CD14-positive monocyte (primary cell): ENCODE measurements at regions not wholly inside any gene's neighbourhood (a gene's known extent, or its start where the extent isn't known, plus 50 kb on each side); places are given as distances from the start of the nearest gene placed in this dataset.

Source experiments
- DNase-seq, 3 donors: peaks; one replicate each; pipeline ENCODE4 v3.0.0-alpha.2; 2011 to 2022
- H2AFZ ChIP-seq: 2 replicates; pipeline ENCODE4 v1.6.0; 2012; ENCODE audit warnings: mild to moderate bottlenecking, low read depth, low read length, inconsistent platforms; ENCODE audit not compliant: insufficient read depth, poor library complexity, severe bottlenecking
- H3K27ac ChIP-seq, 2 donors: 1 replicate in 1 of 2; 2 replicates in 1 of 2; pipeline ENCODE4 v1.5.1; 2012 to 2013; ENCODE audit warnings: low read length in 2 of 2, control low read depth in 1 of 2, inconsistent platforms in 1 of 2, low read depth in 1 of 2, mild to moderate bottlenecking in 1 of 2
- H3K27me3 ChIP-seq, 2 donors: one replicate each; pipeline versions ENCODE4 v1.6.0 to v1.6.1; 2011 to 2013; ENCODE audit warnings: low read length in 2 of 2; ENCODE audit not compliant: control insufficient read depth in 2 of 2, insufficient read depth in 2 of 2
- H3K36me3 ChIP-seq, 2 donors: replicated peaks in 1 of 2; 1 replicate in 1 of 2; 2 replicates in 1 of 2; pipeline versions ENCODE4 v1.5.1 to v1.6.1; 2012 to 2013; ENCODE audit warnings: low read length in 2 of 2, control low read depth in 1 of 2, inconsistent platforms in 1 of 2, mild to moderate bottlenecking in 1 of 2; ENCODE audit not compliant: insufficient read depth in 2 of 2, control insufficient read depth in 1 of 2
- H3K4me1 ChIP-seq, 2 donors: 1 replicate in 1 of 2; 2 replicates in 1 of 2; pipeline versions ENCODE4 v1.5.1 to v1.6.1; 2012 to 2013; ENCODE audit warnings: low read length in 2 of 2, control low read depth in 1 of 2, inconsistent platforms in 1 of 2, mild to moderate bottlenecking in 1 of 2, moderate library complexity in 1 of 2; ENCODE audit not compliant: insufficient read depth in 2 of 2, control insufficient read depth in 1 of 2
- H3K4me2 ChIP-seq: replicated peaks from 2 replicates; pipeline ENCODE3; 2012; ENCODE audit warnings: low read length, moderate library complexity, mild to moderate bottlenecking; ENCODE audit not compliant: poor library complexity, severe bottlenecking; ENCODE audit errors: extremely low read depth
- H3K4me3 ChIP-seq, 3 experiments: fragments of 200-600 bp in 1 of 3; sonication (generic) in 1 of 3; replicated peaks in 1 of 3; 1 replicate in 2 of 3; 2 replicates in 1 of 3; pipeline ENCODE4 v1.5.1; 2011 to 2013; ENCODE audit warnings: low read length in 3 of 3, mild to moderate bottlenecking in 3 of 3, control low read depth in 2 of 3, low read depth in 2 of 3, inconsistent platforms in 1 of 3, moderate library complexity in 1 of 3
- H3K79me2 ChIP-seq: 2 replicates; pipeline ENCODE4 v1.6.0; 2012; ENCODE audit warnings: mild to moderate bottlenecking, control low read depth, inconsistent platforms, low read length, moderate library complexity; ENCODE audit not compliant: insufficient read depth
- H3K9ac ChIP-seq: 2 replicates; pipeline ENCODE4 v1.6.0; 2017; ENCODE audit warnings: low read length, mild to moderate bottlenecking; ENCODE audit not compliant: insufficient read depth, poor library complexity, severe bottlenecking
- H3K9me3 ChIP-seq, 2 donors: replicated peaks in 1 of 2; 1 replicate in 1 of 2; 2 replicates in 1 of 2; pipeline versions ENCODE4 v1.5.1 to v1.6.1; 2012 to 2013; ENCODE audit warnings: low read length in 2 of 2, control low read depth in 1 of 2; ENCODE audit not compliant: control insufficient read depth in 1 of 2, insufficient read depth in 1 of 2
- H4K20me1 ChIP-seq: 2 replicates; pipeline ENCODE4 v1.6.0; 2012; ENCODE audit warnings: mild to moderate bottlenecking, low read length, control low read depth, moderate library complexity; ENCODE audit not compliant: insufficient read depth
- H3K27ac Mint-ChIP-seq, 7 donors: one replicate each; pipeline ENCODE4 v1.8.0; 2020; ENCODE audit warnings: mild to moderate bottlenecking in 7 of 7, mixed read lengths in 7 of 7, moderate library complexity in 6 of 7, inconsistent platforms in 2 of 7
- H3K27me3 Mint-ChIP-seq, 3 donors: one replicate each; pipeline ENCODE4 v1.8.0; 2021 to 2022; ENCODE audit warnings: low read depth in 3 of 3, mild to moderate bottlenecking in 3 of 3, mixed read lengths in 3 of 3, moderate library complexity in 3 of 3, inconsistent platforms in 1 of 3
- H3K36me3 Mint-ChIP-seq, 2 donors: one replicate each; pipeline ENCODE4 v1.8.0; 2020; ENCODE audit warnings: mixed read lengths in 2 of 2, inconsistent platforms in 1 of 2, mild to moderate bottlenecking in 1 of 2
- H3K4me1 Mint-ChIP-seq: one replicate; pipeline ENCODE4 v1.8.0; 2020; ENCODE audit warnings: mild to moderate bottlenecking, mixed read lengths
- H3K4me3 Mint-ChIP-seq, 2 donors: one replicate each; pipeline ENCODE4 v1.8.0; 2020; ENCODE audit warnings: mild to moderate bottlenecking in 2 of 2, mixed read lengths in 2 of 2, moderate library complexity in 1 of 2
- H3K9me3 Mint-ChIP-seq, 7 donors: one replicate each; pipeline ENCODE4 v1.8.0; 2020 to 2022; ENCODE audit warnings: mixed read lengths in 7 of 7, mild to moderate bottlenecking in 6 of 7, moderate library complexity in 6 of 7, inconsistent platforms in 2 of 7
- CTCF ChIP-seq: fragments of 200-600 bp; IDR thresholded peaks from one replicate; pipeline ENCODE4 v1.8.0; 2022; ENCODE audit warnings: antibody characterized with exemption, mild to moderate bottlenecking
- WGBS: methylation state at CpG from one replicate; pipeline ENCODE4 v1.1.5; 2013; ENCODE audit warnings: missing lambda C conversion rate; ENCODE audit not compliant: insufficient coverage; 5-methylcytosine and 5-hydroxymethylcytosine counted together
- intact Hi-C, 2 donors: fragments of 100-400 bp; cut with micrococcal nuclease; formaldehyde crosslinking; loops; one replicate each; pipeline versions ENCODE4 v1.15.0 to v1.15.1; 2023

- Histone ChIP-seq H3K4me3 (no peak overlapping the region), H3K27me3 (no peaks in the 10 kb centered on the region), H3K27ac (no peak overlapping the region), H2AFZ (no peak overlapping the region), H3K4me2 (no peak overlapping the region), H3K79me2 (no peaks in the 10 kb centered on the region), H4K20me1 (no peaks in the 10 kb centered on the region), H3K36me3 (no peaks in the 10 kb centered on the region), H3K9ac (no peak overlapping the region), H3K9me3 (no peaks in the 10 kb centered on the region), H3K4me1 (no peaks in the 10 kb centered on the region)
- no peak for TF ChIP-seq CTCF
- Mint-ChIP-seq H3K27me3 (no peaks in the 10 kb centered on the region), H3K36me3 (no peaks in the 10 kb centered on the region), H3K4me3 (no peak overlapping the region), H3K9me3 (peaks cover 0 to 3% (median 0%) of the 10 kb centered on the region in 7 donors), H3K4me1 (no peaks in the 10 kb centered on the region), H3K27ac (no peak overlapping the region)
- DNase-seq: no peak
- intact Hi-C loops: no loop called here
- WGBS: no CpG with 5 or more reads among the region's 3 CpGs
These were observed 1309.8 kb upstream of the CDH8 start for GRCh38 chr16:63346000-63346399.

- no peak overlapping the region for H3K27ac Mint-ChIP-seq
- no peaks in the 10 kb centered on the region for H3K36me3 Mint-ChIP-seq
- Histone ChIP-seq H2AFZ (no peak overlapping the region), H3K4me2 (no peak overlapping the region), H3K4me3 (no peak overlapping the region), H3K9me3 (no peaks in the 10 kb centered on the region), H3K4me1 (no peaks in the 10 kb centered on the region), H3K27ac (no peak overlapping the region), H3K79me2 (no peaks in the 10 kb centered on the region), H3K36me3 (no peaks in the 10 kb centered on the region), H4K20me1 (no peaks in the 10 kb centered on the region), H3K27me3 (no peaks in the 10 kb centered on the region), H3K9ac (no peak overlapping the region)
- no peak for TF ChIP-seq CTCF
- intact Hi-C loops: no loop called here
- no peak for DNase-seq
- H3K4me3 Mint-ChIP-seq: no peak overlapping the region
- no CpG with 5 or more reads among the region's 1 CpG for WGBS
- H3K4me1 Mint-ChIP-seq: no peaks in the 10 kb centered on the region
- peaks cover 0 to 5% (median 0%) of the 10 kb centered on the region in 7 donors for H3K9me3 Mint-ChIP-seq
- no peaks in the 10 kb centered on the region for H3K27me3 Mint-ChIP-seq
These were observed 1301.0 kb upstream of the CDH8 start for GRCh38 chr16:63337264-63337663.
